NCI-H128 (cell line): ENCODE measurements at regions not wholly inside any gene's neighbourhood (a gene's known extent, or its start where the extent isn't known, plus 50 kb on each side); places are given as distances from the start of the nearest gene placed in this dataset.

ENCODE experiments used
- DNase-seq: peaks from one replicate; lab custom pipeline; 2025; ENCODE audit not compliant: unreplicated experiment; lab: John Stamatoyannopoulos, UW

- DNase-seq, result no peak
Measured at GRCh38 chr15:94177112-94177511, 54.2 kb upstream of the MCTP2 start.

GRCh38 chr15:94175420-94175819 is 55.9 kb upstream of the MCTP2 start:
- no peak for DNase-seq

- no peak for DNase-seq
Measured at GRCh38 chr15:94174399-94174802, 57.0 kb upstream of the MCTP2 start.

- DNase-seq, result no peak
Measured at GRCh38 chr15:94168250-94168649, 63.1 kb upstream of the MCTP2 start.

GRCh38 chr15:94164971-94165370 is 66.4 kb upstream of the MCTP2 start:
- DNase-seq, result no peak

- DNase-seq, result peak; percentile 43
Measured at GRCh38 chr15:94164202-94164807, 67.1 kb upstream of the MCTP2 start.

- no peak for DNase-seq
Measured at GRCh38 chr15:94162939-94163338, 68.4 kb upstream of the MCTP2 start.

GRCh38 chr15:94154255-94154654 is 77.1 kb upstream of the MCTP2 start:
- no peak for DNase-seq

GRCh38 chr15:94145046-94145445 is 86.3 kb upstream of the MCTP2 start:
- DNase-seq, result no peak

GRCh38 chr15:94141802-94142201 is 89.6 kb upstream of the MCTP2 start:
- DNase-seq, result no peak

GRCh38 chr15:94135486-94136147 is 95.7 kb upstream of the MCTP2 start:
- no peak for DNase-seq

GRCh38 chr15:94131875-94132274 is 99.5 kb upstream of the MCTP2 start:
- DNase-seq, result no peak

GRCh38 chr15:94130504-94130903 is 100.9 kb upstream of the MCTP2 start:
- DNase-seq, result no peak

- DNase-seq, result peak; percentile 7
Measured at GRCh38 chr15:94127006-94127405, 104.4 kb upstream of the MCTP2 start.

- DNase-seq, result no peak
Measured at GRCh38 chr15:94125698-94126097, 105.7 kb upstream of the MCTP2 start.

- DNase-seq, result no peak
Measured at GRCh38 chr15:94125156-94125555, 106.2 kb upstream of the MCTP2 start.

- DNase-seq, result no peak
Measured at GRCh38 chr15:94122516-94122915, 108.8 kb upstream of the MCTP2 start.

- DNase-seq, result peak; percentile 30
Measured at GRCh38 chr15:94119923-94120775, 111.2 kb upstream of the MCTP2 start.

GRCh38 chr15:94119298-94119811 is 112.0 kb upstream of the MCTP2 start:
- DNase-seq, result no peak

GRCh38 chr15:94110476-94111130 is 120.8 kb upstream of the MCTP2 start:
- DNase-seq, result no peak

- DNase-seq, result no peak
Measured at GRCh38 chr15:94107652-94108051, 123.7 kb upstream of the MCTP2 start.
